Germinal center (tissue), 1 donor: ENCODE measurements at regions not wholly inside any gene's neighbourhood (a gene's known extent, or its start where the extent isn't known, plus 50 kb on each side); places are given as distances from the start of the nearest gene placed in this dataset.
"Not testable (repeated sequence)": the region's sequence is repeated elsewhere in the genome, so short reads cannot be mapped to it uniquely, and the experiment has no call there.

Experiments
- DNase-seq: peaks from one replicate; pipeline ENCODE4 v3.0.0; 2012; ENCODE audit warnings: mixed read lengths, low spot score

DNA sequence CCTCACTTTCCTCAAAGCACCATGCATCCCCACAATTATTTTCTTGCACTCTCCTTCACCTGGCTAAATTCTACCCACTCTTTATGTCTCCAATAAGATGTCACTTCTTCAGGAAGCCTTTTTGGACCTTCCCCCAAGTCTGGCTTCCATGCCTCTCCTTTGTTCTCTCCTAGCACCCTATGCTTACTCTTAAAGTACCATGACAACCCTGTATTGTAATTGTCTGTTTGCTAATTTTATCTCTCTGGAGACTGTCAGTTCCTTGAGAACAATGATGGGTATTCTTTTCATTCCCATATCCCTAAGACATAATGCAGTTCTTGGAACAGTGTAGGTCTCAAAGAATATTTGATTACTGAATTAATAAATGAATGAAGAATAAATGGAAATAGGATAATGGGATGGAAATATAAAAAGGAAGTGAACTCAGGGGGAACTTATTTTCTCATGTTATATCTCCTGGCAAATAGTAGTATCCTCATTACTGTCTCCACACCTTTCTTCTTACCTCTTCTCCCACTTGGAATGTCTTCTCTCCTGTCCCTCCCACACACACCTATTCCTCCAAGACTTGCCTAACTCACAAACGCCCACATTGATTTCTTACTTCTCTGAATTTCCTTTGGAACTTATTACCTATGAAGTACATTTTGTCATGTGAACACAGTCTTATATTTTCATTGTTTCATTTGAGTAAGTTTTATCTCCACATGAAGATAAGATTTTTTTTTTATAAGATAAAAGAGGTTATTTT is 499.1 kb downstream of the NFIB start:
- DNase-seq: no peak

DNA sequence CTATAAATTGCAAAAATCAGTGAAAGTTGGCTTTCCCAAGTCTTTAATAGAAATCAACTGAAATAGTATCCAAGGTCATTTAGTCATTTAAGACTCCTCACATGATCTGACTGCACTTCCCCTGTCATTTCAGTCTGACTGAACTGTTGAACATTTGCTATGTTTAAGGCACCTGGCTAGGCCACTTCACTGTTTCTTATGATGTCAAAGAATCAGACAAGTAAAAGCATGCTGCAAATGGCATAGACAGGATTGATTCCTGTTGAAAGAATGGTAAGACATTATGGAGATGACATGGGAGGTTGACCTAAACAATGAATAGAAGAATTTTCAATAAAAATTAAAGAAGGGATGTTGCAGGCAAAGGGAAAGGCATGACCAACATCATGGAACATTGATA is 502.1 kb downstream of the NFIB start:
- no peak for DNase-seq

DNA sequence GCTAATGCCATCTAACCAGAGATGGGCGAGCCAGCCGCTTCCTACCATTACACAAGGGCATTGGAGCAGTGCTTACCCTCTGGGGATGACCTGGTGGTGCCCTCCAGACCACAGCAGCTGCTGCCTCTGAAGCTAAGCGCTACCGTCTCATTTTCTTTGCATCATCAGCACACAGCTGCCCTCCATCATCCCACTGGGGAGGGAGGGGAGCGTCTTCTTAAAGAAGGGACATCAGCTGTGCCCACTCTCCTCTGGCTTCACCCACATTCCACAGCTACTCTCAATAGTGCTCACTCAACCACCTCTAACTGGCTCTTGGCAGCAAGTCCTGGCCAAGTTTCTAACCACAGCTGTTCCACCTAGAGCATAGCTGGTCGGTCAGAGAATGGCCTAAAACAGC is 503.4 kb downstream of the NFIB start:
- no peak for DNase-seq

DNA sequence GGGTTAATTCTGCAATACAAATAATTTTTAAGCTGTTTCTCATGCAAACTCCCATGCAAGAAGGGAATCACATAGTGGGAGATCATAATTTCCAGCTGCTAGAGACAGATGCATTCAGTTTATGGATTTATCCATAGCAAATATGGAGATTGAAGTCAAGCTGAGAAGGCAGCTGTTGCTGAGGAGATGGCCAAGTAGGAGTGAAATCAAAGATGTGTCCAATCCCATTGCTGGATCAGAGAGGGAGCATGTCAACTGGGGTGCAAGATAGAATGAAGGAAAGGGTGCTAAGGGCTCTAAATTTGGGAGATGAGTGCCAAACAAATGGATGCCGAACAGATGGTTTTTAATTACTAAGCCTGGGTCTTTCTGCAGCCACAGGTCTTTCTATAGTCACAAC is 504.5 kb downstream of the NFIB start:
- DNase-seq: no peak

DNA sequence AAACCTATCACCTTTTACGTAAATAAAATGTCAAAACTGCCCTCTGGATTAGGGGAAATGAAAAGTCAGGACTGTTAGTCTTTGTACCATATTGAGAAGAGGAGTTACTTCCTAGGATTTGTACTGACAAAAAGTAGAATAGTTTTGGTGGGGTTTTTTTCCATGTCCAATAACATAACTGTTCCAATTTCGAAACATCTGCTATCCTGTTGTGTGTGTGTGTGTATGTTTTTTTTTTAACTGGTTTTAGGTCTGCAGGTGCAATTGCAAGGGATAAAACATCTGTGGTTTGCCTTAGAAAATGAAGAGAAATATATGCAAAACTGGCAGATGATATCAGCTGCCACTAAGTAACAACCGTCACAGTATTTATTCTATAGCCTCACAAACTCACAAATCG is 506.8 kb downstream of the NFIB start:
- no peak for DNase-seq

DNA sequence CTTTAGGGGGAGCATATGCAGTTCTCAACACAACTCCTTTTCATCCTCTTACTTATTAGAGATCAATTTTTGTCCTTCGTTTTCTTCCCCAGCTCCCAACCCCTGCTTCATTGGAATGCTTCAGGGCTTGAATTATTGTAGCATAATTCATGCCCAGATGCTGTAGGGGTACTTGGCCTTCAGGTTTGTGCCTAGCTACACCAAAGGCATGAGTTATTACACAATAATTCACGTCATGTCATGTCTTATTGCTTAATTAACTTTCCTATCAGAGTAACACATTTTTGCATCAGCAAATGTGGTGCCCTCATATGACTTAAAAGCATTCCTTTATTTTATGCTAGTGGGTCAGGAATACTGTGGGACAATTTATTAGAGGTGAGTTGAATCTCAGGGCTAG is 507.2 kb downstream of the NFIB start:
- DNase-seq: no peak

DNA sequence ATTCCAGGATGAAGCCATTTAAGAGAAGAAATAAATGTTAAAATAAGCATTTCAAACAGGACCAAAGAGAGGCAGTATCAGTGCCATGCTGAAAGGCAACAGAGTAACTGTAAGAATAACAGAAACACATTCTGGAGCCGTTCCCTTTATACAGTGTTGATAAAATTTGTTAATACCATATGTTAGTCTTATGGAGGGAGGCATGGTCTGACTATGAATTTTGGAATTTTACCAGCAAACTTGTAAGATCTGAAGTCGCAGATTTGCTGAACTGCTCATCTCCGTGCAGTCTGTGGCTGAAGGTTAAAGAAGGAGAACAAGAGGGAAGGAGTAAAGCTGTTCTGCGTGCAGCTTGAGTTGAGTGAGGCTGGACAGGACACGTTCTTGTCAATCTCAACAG is 508.4 kb downstream of the NFIB start:
- DNase-seq: no peak

DNA sequence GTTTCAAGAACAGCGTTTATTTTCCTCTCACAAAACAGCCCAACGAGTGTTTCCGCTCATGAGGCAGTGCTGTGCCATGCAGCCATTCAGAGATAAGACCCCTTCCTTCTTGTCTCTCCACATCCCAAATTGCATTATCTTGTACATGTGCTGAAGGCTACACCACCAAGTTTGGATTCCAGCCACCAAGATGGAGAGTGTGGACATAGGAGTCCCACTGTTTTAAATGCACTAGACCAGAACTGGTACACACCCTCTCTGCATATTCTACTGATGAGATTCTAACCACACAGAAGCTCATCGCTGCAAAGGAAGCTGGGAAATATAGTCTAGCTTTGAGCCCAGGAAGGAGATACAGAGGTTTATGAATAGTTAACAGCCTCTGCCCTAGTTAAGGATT is 509.4 kb downstream of the NFIB start:
- no peak for DNase-seq

DNA sequence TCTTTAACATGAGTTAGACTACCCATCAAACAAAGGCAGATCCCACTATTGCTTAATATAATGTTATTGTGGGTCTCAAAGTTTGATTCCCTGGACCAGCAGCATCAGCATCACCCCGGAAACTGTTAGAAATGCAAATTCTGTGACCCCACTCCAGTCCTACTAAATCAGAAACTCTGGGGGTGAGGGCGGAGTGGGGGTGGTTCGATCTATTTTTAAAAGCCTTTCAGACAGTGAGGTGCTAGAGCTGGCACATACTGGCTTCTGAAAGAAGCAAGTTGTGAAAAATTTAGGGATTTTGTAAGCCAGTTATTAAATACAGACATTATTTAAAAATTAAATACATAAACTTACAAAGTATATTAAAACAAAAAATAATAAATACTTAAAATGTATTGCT is 513.2 kb downstream of the NFIB start:
- DNase-seq: no peak

DNA sequence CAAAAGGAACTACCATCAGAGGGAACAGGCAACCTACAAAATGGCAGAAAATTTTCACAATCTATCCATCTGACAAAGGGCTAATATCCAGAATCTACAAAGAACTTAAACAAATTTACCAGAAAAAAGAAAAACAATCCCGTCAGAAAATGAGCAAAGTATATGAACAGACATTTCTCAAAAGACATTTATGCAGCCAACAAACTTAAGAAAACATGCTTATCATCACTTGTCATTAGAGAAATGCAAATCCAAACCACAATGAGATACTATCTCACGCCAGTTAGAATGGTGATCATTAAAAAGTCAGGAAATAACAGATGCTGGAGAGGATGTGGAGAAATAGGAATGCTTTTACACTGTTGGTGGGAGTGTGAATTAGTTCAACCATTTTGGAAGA is 516.2 kb downstream of the NFIB start:
- DNase-seq: not testable (repeated sequence)

DNA sequence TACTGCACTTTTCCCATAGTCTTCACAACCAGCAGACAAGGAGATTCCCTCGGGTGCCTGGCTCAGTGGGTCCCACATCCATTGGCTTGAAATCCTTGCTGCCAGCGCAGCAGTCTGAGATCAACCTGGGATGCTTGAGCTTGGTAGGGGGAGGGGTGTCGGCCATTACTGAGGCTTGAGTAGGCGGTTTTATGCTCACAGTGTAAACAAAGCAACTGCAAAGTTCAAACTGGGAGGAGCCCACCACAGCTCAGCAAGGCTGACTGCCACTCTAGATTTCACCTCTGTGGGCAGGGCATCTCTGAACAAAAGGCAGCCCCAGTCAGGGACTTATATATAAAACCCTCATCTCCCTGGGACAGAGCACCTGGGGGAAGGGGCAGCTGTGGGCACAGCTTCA is 512.3 kb upstream of the MPDZ start:
- DNase-seq: no peak

DNA sequence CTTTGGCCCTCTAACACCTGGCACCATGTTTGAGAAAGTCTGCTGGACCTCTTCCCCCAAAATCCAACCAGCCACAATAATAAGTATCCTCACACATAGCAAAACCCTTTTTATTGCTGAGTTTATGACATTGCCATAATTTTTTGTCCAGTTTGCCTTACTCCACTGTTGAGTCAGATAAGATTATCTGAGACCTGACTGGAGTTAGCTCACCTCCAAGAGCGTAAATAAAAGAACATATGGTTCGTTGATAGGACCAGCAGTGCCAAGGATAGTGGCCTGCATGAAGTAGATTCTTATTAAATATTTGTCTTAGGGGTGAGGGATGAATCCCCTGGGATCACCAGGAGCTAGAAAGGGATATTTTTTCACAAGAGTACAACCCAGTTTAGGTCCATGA is 510.6 kb upstream of the MPDZ start:
- DNase-seq: no peak

DNA sequence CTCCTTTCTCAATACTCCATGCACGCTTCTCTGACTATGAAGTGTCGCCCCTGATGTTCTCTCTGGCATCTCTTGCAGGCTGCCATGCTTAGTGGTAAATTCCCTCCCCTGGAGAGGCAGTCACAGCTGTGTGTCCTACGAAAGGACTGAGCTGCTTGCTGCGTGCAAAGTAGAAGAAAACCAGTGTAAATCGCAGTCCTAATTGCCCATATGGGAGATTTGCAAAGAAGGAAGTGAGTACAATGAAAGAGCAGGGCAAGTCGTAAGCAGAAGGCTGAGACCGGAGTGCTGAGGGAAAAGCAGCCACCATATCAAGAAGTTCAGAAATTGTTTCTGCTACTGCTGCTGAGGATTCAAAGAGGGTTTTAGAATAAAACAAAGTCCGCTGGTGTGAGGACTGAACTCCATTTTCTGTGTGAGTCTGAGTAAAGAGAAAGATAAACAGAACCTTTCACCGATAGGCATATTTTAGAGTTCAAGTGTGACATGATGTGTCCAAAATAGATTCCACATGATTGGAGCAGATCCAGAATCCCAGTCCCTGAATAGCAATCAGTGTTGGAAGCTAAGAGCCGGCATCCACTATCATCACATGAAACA is 507.8 kb upstream of the MPDZ start:
- DNase-seq: no peak

DNA sequence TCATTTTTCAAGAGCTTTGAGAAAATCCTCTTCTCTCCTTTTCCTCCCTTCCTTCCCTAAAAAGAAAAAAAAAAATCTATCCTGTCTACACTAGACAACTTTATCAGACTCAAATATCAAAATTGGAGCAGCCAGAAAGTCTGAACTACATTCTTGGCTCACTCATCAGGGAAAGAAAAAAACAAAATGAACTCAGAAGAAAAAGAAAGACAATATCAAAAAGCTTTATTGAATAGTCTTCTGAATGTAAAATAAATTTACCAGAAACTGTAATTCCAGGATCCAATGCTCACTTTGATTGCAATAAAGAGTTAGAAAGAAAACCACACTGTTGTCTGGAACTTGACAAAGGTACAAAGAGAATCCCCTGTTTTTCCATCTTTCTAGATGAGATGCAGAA is 507.2 kb upstream of the MPDZ start:
- DNase-seq: no peak

DNA sequence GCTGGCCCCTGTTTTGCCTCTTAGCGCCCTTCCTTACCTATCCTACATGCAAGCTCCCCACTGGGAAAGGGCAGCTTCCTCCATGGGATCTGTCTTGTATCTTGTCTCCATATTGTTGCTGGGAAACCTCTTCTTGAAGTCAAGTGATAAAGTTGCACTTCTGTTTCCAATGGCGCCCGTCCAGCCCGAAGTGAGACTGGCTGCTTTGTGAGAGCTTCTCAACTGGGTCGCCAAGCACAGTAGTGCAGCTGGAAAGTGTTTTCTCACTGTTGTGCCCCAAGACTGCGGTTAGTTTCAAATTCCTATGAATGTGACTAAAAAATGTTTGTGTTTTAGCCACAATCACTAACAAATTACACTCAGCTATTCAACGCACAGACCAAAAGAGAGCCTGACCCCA is 506.6 kb upstream of the MPDZ start:
- no peak for DNase-seq

DNA sequence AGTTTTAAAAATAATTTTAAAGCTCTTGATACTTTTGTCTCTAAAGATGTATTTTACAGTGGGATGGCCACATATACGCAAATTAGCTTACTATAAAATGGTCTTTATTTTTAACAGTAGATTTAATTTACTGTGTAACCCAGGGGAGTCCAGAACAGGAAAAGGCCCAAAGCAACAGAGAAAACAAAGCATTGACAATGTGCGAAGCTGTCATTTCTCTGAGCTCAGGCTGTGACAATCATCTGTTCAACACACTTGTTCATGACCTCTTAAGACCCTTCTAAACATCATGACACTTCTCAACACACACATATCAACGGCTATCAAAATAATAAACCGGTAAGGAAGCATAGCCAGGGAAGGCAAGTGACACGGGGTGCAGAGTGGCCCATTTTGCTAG is 499.6 kb upstream of the MPDZ start:
- no peak for DNase-seq

DNA sequence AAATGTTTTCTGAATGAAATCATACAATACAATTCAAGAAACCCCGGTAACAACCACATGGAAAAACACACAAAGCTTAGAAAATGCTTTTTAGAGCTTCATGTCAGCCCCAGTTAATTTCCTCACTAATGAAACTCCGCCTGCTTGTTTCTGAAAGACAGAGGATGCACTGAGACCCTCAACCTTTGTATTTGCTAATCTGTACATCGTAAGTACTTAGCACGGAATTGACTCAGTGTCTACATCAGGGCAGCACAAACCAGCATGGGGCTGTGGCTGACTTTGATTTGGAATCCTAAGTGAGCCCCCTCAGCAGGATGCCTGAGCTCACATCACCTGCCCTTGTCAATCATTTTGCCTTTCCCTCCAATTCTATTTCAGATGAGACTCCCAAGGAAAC is 499.1 kb upstream of the MPDZ start:
- DNase-seq: no peak

DNA sequence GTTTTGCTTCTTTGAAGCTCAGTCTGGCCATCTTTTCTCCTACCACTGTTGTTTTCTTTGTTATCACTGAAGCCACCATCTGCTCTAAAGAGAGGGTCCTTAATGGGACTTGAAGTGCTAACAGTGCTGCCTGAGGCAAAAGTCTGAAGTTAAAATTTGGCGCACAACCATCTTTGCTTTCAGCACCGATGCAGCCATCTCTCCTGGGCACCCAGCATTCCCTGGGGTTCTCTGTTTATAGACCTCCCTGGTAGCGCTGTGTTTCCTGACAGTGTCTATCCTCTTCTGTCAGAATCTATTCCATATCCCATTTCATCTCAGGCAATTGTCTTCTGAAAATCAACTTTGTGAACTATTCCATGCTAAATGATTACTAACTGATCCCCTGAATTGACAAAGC is 491.5 kb upstream of the MPDZ start:
- DNase-seq: no peak

DNA sequence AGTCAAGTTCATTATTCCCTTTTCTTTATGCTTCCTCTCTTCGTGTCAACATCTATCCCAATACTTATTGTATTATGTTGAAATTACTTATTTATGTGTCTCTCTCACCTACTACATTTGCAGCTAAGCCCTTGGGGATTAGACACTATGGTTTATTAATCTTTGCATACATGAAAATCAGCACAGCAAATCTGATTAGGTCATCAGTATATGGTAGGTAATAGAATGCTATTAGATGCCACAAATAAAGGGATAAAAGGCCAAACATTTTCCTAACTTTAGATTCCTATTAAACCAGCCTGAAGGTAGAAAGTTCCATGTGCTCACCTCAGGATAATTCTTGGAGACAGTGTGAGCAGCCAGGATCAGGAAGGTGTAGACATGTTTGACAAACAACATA is 490.1 kb upstream of the MPDZ start:
- DNase-seq: no peak

DNA sequence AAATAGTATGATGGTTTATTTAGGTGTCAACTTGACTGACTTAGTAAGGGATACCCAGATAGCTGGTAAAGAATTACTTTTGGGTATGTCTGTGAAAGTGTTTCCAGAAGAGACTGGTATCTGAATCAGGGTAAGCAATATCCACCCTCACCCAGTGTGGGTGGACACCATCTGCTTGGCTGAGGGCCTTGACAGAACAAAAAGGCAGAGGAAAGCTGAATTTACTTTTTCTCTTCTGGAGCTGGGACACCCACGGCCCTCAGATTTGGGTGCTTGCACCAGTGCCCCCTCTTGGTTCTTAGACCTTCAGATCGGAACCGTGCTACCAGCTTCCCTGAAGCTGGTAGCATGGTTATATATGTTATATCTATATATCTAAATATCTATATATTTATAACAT is 489.5 kb upstream of the MPDZ start:
- no peak for DNase-seq

DNA sequence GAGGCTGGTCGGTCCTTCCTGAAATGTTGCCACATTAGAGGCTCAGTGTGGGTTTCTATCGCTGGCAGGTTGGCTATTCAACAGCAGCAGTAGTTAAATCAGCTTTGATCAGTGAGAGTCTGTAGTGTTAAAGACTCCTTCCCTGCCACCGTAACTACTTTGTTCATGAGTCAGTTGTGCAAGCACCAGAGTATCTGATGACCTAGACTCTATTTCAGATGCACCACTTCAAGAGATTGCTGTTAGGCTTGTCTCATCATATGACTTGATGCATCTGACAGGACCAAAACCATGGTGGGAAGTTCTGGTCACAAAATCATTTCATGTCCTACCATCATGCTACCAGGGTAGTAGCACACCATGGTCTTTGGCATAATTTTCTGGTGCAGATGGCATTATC is 482.7 kb upstream of the MPDZ start:
- no peak for DNase-seq

DNA sequence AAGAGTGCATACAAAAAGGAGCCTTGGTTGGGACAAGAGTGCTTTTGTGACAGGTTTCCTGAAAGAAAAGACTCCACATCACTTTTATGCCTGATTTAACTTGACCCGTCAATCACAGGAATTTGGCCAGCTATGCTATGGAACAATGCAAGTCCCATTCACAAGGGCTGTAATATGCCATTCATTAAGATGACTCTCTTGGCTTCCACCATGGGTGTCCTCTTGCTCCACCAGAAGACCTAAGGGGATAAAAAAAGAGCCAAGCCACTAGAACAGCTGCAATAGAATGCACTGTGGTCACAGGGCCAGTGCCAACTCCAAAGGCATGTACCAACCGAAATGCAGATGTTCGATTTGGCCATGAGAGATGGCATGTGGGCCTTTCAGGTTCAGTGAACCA is 480.1 kb upstream of the MPDZ start:
- DNase-seq: no peak

DNA sequence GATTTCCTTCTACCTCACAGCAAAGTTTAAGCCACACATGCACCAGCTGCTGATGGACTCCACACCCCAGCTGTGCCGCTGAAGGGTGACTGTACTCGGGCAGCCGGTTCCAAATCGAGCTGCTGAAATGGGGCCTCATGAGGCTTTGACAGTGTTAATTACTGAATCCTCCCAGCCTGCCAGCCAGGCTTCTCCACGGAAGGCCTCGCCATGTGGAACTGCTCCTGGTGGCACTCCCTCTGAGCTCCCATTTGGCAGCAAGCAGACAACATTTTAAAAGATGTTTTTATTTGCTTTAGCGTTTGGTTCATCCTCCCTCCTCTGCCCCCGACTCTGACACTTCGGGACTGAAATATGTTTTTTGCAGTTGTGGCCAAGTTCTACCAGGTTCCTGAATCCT is 479.4 kb upstream of the MPDZ start:
- DNase-seq: no peak

DNA sequence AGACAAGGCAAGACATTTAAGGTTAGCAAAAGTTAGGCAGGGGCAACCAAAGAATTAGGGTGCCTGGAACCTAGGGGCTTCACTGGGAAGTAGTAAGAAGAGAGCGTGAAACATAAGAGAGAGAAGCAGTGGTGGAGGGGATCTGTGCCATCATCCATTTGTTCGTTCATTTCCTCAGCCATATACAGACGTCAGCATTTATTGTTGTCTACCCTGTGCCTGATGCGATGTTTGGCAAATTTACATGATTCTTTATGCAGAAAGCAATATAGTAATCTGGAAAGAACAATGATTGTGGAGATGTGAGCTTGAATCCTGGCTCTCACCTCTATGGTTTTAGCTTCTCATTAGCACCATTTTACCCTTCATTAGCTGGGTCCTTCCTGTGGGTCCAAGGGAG is 477.5 kb upstream of the MPDZ start:
- no peak for DNase-seq
